Kidney epithelial cell (primary cell): ENCODE measurements at regions not wholly inside any gene's neighbourhood (a gene's known extent, or its start where the extent isn't known, plus 50 kb on each side); places are given as distances from the start of the nearest gene placed in this dataset.

Experiments used
- DNase-seq: peaks from one replicate; pipeline ENCODE4 v3.0.0-alpha.2; 2010; ENCODE audit warnings: low read depth
- H3K27me3 ChIP-seq: 2 replicates; pipeline ENCODE4 v1.6.0; 2011; ENCODE audit warnings: low read length; ENCODE audit not compliant: control insufficient read depth, insufficient read depth
- H3K36me3 ChIP-seq: 2 replicates; pipeline ENCODE4 v1.5.1; 2011; ENCODE audit warnings: low read length; ENCODE audit not compliant: control insufficient read depth, insufficient read depth
- H3K4me3 ChIP-seq: 2 replicates; pipeline ENCODE4 v1.5.1; 2011; ENCODE audit warnings: low read depth, mild to moderate bottlenecking, control low read depth, low read length
- CTCF ChIP-seq: IDR thresholded peaks from 2 replicates; pipeline ENCODE4 v1.5.1; 2011; ENCODE audit warnings: mild to moderate bottlenecking, moderate library complexity, low read length, control low read depth, inconsistent platforms; ENCODE audit not compliant: insufficient read depth, poor library complexity, severe bottlenecking

GRCh38 chr5:37988454-37989046 is 148.7 kb upstream of the GDNF start:
- no peak overlapping the region for H3K4me3 ChIP-seq
- no peaks in the 10 kb centered on the region for H3K36me3 ChIP-seq
- TF ChIP-seq CTCF, result no peak
- no peaks in the 10 kb centered on the region for H3K27me3 ChIP-seq
- no peak for DNase-seq

GRCh38 chr5:37984300-37984699 is 144.5 kb upstream of the GDNF start:
- no peak overlapping the region for H3K4me3 ChIP-seq
- DNase-seq, result no peak
- TF ChIP-seq CTCF, result no peak
- H3K27me3 ChIP-seq, result no peaks in the 10 kb centered on the region
- no peaks in the 10 kb centered on the region for H3K36me3 ChIP-seq

GRCh38 chr5:37983463-37983862 is 143.6 kb upstream of the GDNF start:
- Histone ChIP-seq H3K4me3 (no peak overlapping the region), H3K27me3 (no peaks in the 10 kb centered on the region), H3K36me3 (no peaks in the 10 kb centered on the region)
- no peak for TF ChIP-seq CTCF
- DNase-seq, result no peak

GRCh38 chr5:37979559-37979958 is 139.7 kb upstream of the GDNF start:
- TF ChIP-seq CTCF, result no peak
- Histone ChIP-seq H3K36me3 (no peaks in the 10 kb centered on the region), H3K4me3 (no peak overlapping the region), H3K27me3 (no peaks in the 10 kb centered on the region)
- no peak for DNase-seq

- no peak overlapping the region for H3K4me3 ChIP-seq
- TF ChIP-seq CTCF, result no peak
- no peak for DNase-seq
- no peaks in the 10 kb centered on the region for H3K27me3 ChIP-seq
- no peaks in the 10 kb centered on the region for H3K36me3 ChIP-seq
These were observed 135.7 kb upstream of the GDNF start for GRCh38 chr5:37975531-37975930.

- TF ChIP-seq CTCF, result no peak
- H3K4me3 ChIP-seq, result no peak overlapping the region
- H3K36me3 ChIP-seq, result no peaks in the 10 kb centered on the region
- H3K27me3 ChIP-seq, result no peaks in the 10 kb centered on the region
- no peak for DNase-seq
These were observed 131.7 kb upstream of the GDNF start for GRCh38 chr5:37971483-37972024.
